Natural killer cell (primary cell): ENCODE measurements at regions not wholly inside any gene's neighbourhood (a gene's known extent, or its start where the extent isn't known, plus 50 kb on each side); places are given as distances from the start of the nearest gene placed in this dataset.

Source experiments
- ATAC-seq, 3 donors: fragments of 150-1000 bp in 2 of 3; fragments of 200-7000 bp in 1 of 3; cut with Tn5 transposase; 1 replicate in 1 of 3; 2 replicates in 2 of 3; pipeline ENCODE4 v1.10.0; 2021; ENCODE audit warnings: mild to moderate bottlenecking in 2 of 3, moderate library complexity in 2 of 3
- DNase-seq, 2 donors: peaks; one replicate each; pipeline versions ENCODE4 v3.0.0 to v3.0.0-alpha.2; 2013 to 2021; ENCODE audit warnings: mixed read lengths in 1 of 2
- H3K27ac ChIP-seq: one replicate; pipeline ENCODE4 v1.5.1; 2013; ENCODE audit warnings: mild to moderate bottlenecking, low read length
- H3K27me3 ChIP-seq: one replicate; pipeline ENCODE4 v1.6.1; 2013; ENCODE audit warnings: low read length; ENCODE audit not compliant: control insufficient read depth, insufficient read depth
- H3K36me3 ChIP-seq: one replicate; pipeline ENCODE4 v1.6.1; 2013; ENCODE audit warnings: low read length; ENCODE audit not compliant: control insufficient read depth, insufficient read depth
- H3K4me1 ChIP-seq: one replicate; pipeline ENCODE4 v1.6.1; 2013; ENCODE audit warnings: low read length; ENCODE audit not compliant: control insufficient read depth, insufficient read depth
- H3K4me3 ChIP-seq: one replicate; pipeline ENCODE4 v1.5.1; 2013; ENCODE audit warnings: low read length
- H3K9me3 ChIP-seq: one replicate; pipeline ENCODE4 v1.6.1; 2013; ENCODE audit warnings: low read length; ENCODE audit not compliant: control insufficient read depth, insufficient read depth
- H3K27ac Mint-ChIP-seq, 2 donors: one replicate each; pipeline ENCODE4 v1.8.0; 2022; ENCODE audit warnings: mild to moderate bottlenecking in 2 of 2, mixed read lengths in 2 of 2, moderate library complexity in 1 of 2
- H3K27me3 Mint-ChIP-seq, 2 donors: one replicate each; pipeline ENCODE4 v1.8.0; 2022; ENCODE audit warnings: low read depth in 2 of 2, mixed read lengths in 2 of 2
- H3K36me3 Mint-ChIP-seq: one replicate; pipeline ENCODE4 v1.8.0; 2022; ENCODE audit warnings: mixed read lengths
- H3K4me1 Mint-ChIP-seq, 2 donors: one replicate each; pipeline ENCODE4 v1.8.0; 2022; ENCODE audit warnings: mixed read lengths in 2 of 2
- H3K4me3 Mint-ChIP-seq: one replicate; pipeline ENCODE4 v1.8.0; 2022; ENCODE audit warnings: mild to moderate bottlenecking, moderate library complexity, mixed read lengths
- H3K9me3 Mint-ChIP-seq, 2 donors: one replicate each; pipeline ENCODE4 v1.8.0; 2022; ENCODE audit warnings: mixed read lengths in 2 of 2
- CTCF ChIP-seq: fragments of 200-600 bp; IDR thresholded peaks from one replicate; pipeline ENCODE4 v1.8.0; 2022; ENCODE audit warnings: antibody characterized with exemption
- WGBS: methylation state at CpG from one replicate; pipeline ENCODE4 v1.1.7; 2013; ENCODE audit warnings: missing lambda C conversion rate; ENCODE audit not compliant: insufficient coverage; 5-methylcytosine and 5-hydroxymethylcytosine counted together
- intact Hi-C: fragments of 100-400 bp; cut with micrococcal nuclease; formaldehyde crosslinking; loops from one replicate; pipeline ENCODE4 v1.14.2; 2022

DNA sequence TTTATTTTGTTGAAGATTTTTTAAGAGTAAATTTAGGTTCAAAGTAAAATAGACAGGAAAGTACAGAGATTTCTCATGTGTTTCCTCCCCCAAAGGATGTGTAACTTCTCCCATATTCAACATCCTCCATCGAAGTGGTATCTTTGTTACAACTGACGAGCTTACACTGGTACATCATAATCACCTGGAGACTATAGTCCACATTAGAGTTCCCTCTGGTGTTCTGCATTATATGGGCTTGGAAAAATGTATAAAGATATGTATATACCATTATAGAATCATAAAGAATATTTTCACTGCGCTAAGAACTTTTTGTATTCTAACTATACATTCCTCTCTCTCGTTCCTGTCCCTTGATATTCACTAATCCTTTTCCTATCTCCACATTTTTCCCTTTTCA, 203.7 kb downstream of the AMY1C start:
- H3K9me3 Mint-ChIP-seq = peaks cover 0 to 2% of the 10 kb centered on the region in 2 donors
- H3K27ac ChIP-seq = no peak overlapping the region
- no peaks in the 10 kb centered on the region for H3K4me1 ChIP-seq
- H3K4me3 ChIP-seq = no peak overlapping the region
- no peak for TF ChIP-seq CTCF
- no peak overlapping the region for H3K27ac Mint-ChIP-seq
- DNase-seq (no peak), ATAC-seq (no peak)
- no peaks in the 10 kb centered on the region for H3K27me3 ChIP-seq
- no peaks in the 10 kb centered on the region for H3K4me1 Mint-ChIP-seq
- H3K9me3 ChIP-seq = no peaks in the 10 kb centered on the region
- no peaks in the 10 kb centered on the region for H3K27me3 Mint-ChIP-seq
- no peaks in the 10 kb centered on the region for H3K36me3 Mint-ChIP-seq
- H3K4me3 Mint-ChIP-seq = no peak overlapping the region
- whole genome bisulfite sequencing = 82% methylated on average over 2 of the region's 4 CpGs
- no peaks in the 10 kb centered on the region for H3K36me3 ChIP-seq
- intact Hi-C loops = no loop called here

- Histone ChIP-seq H3K36me3 (no peaks in the 10 kb centered on the region), H3K9me3 (peaks cover 17% of the 10 kb centered on the region), H3K27me3 (no peaks in the 10 kb centered on the region), H3K4me3 (no peak overlapping the region), H3K27ac (no peak overlapping the region), H3K4me1 (no peaks in the 10 kb centered on the region)
- Mint-ChIP-seq H3K27ac (no peak overlapping the region), H3K4me1 (no peaks in the 10 kb centered on the region), H3K4me3 (no peak overlapping the region), H3K36me3 (no peaks in the 10 kb centered on the region), H3K9me3 (peaks cover 0 to 4% of the 10 kb centered on the region in 2 donors), H3K27me3 (no peaks in the 10 kb centered on the region)
- TF ChIP-seq CTCF = no peak
- intact Hi-C loops = no loop called here
- WGBS = 38% methylated on average over 1 of the region's 1 CpG
- no peak for DNase-seq
- ATAC-seq = no peak
Observed at GRCh38 chr1:103958699-103959098, 209.0 kb downstream of the AMY1C start.

- no peaks in the 10 kb centered on the region for H3K27me3 Mint-ChIP-seq
Observed at GRCh38 chr1:103959565-103959964, 209.9 kb downstream of the AMY1C start.

More at GRCh38 chr1:103959565-103959964, 209.9 kb downstream of the AMY1C start:
- Histone ChIP-seq H3K27ac (no peak overlapping the region), H3K4me1 (no peaks in the 10 kb centered on the region), H3K36me3 (no peaks in the 10 kb centered on the region), H3K9me3 (peaks cover 17% of the 10 kb centered on the region), H3K27me3 (no peaks in the 10 kb centered on the region), H3K4me3 (no peak overlapping the region)
- intact Hi-C loops = no loop called here
- Mint-ChIP-seq H3K4me1 (no peaks in the 10 kb centered on the region), H3K4me3 (no peak overlapping the region), H3K36me3 (no peaks in the 10 kb centered on the region), H3K9me3 (peaks cover 0 to 4% of the 10 kb centered on the region in 2 donors), H3K27ac (no peak overlapping the region)
- DNase-seq (no peak), ATAC-seq (no peak)
- TF ChIP-seq CTCF = no peak
- 81% methylated on average over 4 of the region's 4 CpGs for WGBS
